ENCODE measurements at regions not wholly inside any gene's neighbourhood (a gene's known extent, or its start where the extent isn't known, plus 50 kb on each side); places are given as distances from the start of the nearest gene placed in this dataset.
"Not testable (repeated sequence)": the region's sequence is repeated elsewhere in the genome, so short reads cannot be mapped to it uniquely, and the experiment has no call there.

- no peak for DNase-seq
These were observed 262.6 kb downstream of the C3orf38 start for GRCh38 chr3:88412346-88412745.

GRCh38 chr3:88416436-88416835, 266.7 kb downstream of the C3orf38 start:
- DNase-seq: no peak

- no peak for DNase-seq
These were observed 268.5 kb downstream of the C3orf38 start for GRCh38 chr3:88418219-88418618.

DNA sequence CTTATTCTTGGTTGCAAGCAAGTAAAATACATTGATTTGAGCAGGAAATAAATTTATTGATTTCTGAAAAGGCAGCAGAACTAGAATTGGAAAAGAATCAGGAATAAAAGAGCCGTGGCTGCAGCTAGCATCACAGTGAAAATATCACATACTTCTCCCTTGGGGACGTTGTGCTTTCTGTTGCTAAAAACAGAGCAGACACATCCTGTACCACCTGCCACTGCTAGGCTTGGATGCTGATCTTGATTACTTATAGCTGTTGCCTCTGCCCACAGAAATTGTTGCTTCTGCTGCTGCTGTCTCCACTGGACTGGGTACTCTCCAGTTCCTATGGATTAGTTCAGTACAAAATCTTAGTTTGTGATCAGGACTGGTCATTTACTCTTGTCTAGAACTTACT, 283.8 kb downstream of the C3orf38 start:
- DNase-seq: peak; percentile 54

- DNase-seq: no peak
These were observed 284.2 kb downstream of the C3orf38 start for GRCh38 chr3:88434001-88434400.

- DNase-seq: no peak
These were observed 290.9 kb downstream of the C3orf38 start for GRCh38 chr3:88440701-88441100.

GRCh38 chr3:88443066-88443465, 293.3 kb downstream of the C3orf38 start:
- no peak for DNase-seq

DNA sequence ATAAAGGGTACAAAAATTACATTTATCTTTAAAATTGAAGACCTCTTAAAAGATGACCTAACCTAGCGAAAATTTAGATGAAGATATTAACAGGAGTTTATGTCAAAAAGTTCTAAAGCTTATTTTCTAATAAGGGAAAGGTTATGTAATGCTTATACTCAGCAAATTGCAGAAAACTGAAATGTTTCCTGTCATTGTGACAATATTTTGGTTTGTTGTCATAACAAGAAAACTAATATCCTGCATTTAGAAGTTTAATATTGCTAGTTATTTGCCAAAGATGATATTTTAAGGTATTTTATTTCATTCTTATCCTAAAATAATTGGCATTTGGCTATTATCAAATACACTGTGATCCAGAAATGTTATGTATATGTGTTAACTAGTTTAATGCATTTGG, 294.5 kb downstream of the C3orf38 start:
- DNase-seq: no peak

DNA sequence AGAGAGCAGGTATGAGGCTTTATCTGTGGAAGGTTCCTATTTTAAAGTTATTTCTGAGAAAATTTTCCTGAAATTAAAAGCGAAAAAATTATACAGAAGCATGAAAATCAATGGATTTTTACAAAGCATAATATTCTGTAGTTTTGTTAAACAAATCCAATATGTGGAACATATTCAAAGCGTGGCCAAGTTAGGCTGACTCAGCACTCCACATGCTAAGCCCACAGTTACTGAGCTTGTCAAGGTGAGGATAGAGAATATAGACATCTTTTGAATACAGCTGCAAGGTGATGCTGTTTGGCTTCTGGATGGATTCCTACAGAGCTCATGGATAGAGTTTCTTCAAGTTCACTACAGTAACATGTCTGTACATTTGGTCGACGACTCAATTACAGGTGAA, 302.5 kb downstream of the C3orf38 start:
- no peak for DNase-seq

DNA sequence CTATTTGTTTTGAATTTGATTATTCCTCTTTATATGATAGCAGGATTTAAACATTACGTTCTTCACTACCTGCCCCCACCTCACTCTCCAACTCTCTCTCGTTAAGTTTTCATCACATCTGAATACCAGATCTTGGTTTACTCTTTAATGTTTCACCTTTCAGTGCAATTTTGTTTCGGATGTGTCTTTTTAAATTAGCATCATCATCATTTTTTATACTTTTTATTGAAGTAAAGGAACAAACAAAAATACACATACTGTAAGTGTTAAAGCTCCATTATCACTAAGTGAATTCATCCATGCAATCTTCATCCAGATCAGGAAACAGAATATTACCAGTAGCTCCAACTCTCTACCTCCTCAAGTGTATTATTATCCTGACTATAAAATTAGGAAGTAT, 310.6 kb downstream of the C3orf38 start:
- DNase-seq: no peak

- no peak for DNase-seq
These were observed 312.5 kb downstream of the C3orf38 start for GRCh38 chr3:88462230-88462629.

- no peak for DNase-seq
These were observed 317.4 kb downstream of the C3orf38 start for GRCh38 chr3:88467191-88467590.

DNA sequence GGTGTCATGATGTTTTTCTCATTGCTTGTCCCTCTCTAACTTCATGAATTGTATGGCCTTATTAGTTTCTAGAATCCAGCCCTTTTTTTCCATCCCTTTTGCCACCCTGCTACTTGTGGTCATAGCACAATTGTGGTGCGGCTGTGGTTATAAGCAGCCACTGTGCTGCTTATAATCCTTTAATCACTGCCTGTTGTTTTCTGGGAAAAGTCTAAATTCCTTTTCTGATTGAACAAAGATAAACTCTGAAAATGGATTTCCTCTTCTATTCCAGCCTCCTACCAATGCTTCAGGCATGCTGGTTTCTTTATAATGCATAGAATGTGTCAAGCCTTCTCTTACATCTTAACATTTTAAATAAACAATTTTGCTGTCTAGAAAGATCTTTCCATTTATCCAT, 319.5 kb downstream of the C3orf38 start:
- no peak for DNase-seq

- no peak for DNase-seq
These were observed 328.7 kb downstream of the C3orf38 start for GRCh38 chr3:88478460-88478859.

- no peak for DNase-seq
These were observed 331.1 kb downstream of the C3orf38 start for GRCh38 chr3:88480822-88481221.

DNA sequence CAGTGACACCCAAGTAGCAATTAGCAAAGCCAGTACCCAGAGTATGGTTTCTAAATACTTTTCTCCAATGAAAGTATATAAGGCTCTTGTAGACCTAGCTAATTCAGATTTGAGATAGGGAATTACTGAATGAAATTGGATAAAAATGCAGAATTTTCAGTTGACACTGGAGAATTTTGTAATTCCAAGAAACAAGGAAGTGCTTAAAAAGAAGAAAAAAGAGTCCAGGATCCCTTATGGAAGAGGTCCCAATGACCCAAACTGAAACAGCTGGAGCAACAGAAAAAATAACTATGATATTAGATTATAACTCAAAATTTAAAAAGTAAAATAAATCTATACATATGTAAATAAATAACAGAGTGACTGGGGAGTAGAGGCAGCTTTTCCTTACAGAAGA, 335.2 kb downstream of the C3orf38 start:
- DNase-seq: no peak

DNA sequence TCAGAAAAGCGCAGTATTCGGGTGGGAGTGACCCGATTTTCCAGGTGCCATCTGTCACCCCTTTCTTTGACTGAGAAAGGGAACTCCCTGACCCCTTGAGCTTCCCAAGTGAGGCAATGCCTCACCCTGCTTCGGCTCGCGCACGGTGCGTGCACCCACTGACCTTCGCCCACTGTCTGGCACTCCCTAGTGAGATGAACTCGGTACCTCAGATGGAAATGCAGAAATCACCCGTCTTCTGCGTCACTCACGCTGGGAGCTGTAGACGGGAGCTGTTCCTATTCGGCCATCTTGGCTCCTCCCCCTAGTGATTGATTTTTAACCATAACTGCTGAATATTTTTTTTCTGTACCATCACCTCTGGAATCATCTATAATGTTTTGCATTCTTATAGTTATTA, 359.1 kb downstream of the C3orf38 start:
- DNase-seq: not testable (repeated sequence)

GRCh38 chr3:88509582-88509981, 359.8 kb downstream of the C3orf38 start:
- DNase-seq: no peak

DNA sequence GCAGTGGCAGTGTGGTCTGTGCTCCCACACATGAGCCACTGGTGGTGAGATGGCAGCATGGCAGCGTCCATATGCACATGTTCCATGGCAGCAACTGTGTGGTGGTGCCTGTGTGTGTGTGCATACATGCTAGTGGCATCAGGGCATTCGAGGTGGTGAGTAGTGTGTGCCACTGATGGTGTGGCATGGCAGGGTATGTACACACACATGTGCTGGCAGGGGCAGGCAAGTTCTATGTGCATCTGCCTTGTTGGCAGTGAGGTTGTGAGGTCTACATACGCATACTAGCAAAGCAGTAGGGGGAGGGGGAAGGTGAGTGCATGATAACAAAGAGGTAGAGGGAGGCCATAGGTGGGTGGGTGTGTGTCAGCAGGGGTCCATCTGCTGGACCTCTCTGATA, 378.7 kb downstream of the C3orf38 start:
- DNase-seq: no peak

DNA sequence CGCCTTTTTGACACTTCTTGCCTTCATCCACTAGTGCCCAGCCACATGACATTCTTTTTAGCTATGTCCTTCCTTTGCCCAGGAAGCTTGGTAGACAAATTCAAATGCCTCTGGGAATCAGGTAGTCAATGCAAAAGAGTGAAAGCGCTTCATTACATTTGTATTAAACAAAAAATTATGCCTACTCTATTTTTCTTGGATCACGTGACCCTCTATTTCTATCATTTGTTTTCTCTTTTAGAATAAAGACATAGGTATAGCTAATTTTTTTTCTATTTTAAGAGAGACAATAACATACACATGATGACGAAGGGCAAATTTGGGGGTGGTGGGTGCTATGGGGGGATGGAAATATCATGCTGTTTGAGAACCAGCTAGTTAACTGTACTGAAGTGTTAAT, 384.8 kb downstream of the C3orf38 start:
- DNase-seq: no peak

DNA sequence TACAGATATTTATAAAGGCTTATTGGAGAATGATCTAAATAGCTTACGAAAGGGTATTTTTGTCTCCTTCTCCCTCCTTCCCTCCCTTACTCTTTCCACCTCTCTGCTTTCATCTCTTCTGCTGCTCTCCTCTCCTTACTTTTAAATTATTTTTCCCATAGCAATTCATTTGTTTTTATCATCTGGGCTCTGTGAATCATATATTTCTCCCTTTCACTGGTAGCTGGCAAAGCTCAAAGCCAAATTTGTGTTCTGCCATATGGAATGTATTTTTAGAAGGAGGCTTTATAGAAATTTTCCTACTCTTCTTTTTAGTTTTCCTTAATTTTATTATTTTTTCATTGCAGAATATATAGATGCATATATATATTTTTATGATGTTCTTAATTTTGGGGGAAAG, 385.8 kb downstream of the C3orf38 start:
- DNase-seq: no peak

- no peak for DNase-seq
These were observed 393.2 kb downstream of the C3orf38 start for GRCh38 chr3:88542916-88543315.

GRCh38 chr3:88572450-88572849, 422.7 kb downstream of the C3orf38 start:
- DNase-seq: no peak

GRCh38 chr3:88573472-88573871, 423.7 kb downstream of the C3orf38 start:
- no peak for DNase-seq

GRCh38 chr3:88574146-88574545, 424.4 kb downstream of the C3orf38 start:
- DNase-seq: no peak

DNA sequence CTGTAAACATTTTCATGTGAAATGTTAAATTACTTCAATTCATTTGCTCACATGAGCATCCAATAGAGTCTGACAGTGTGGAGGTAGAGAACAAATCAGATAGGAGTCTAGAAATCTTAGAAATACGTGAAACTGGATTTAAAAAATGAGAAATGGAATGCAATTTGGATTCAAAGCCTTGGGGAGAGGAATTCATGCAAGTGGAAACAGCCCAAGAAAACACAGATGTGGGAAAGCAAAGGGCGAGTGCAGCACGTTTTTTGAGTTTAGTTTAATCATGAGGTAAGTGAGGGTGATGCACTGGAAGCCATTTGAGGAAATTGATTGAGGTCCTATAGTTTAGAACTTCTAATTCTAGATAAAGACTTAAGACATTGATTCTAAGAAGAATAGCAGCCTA, 434.7 kb downstream of the C3orf38 start:
- no peak for DNase-seq

Data from NCI-H82 (cell line).